HG03280 (cell line): ENCODE measurements at regions not wholly inside any gene's neighbourhood (a gene's known extent, or its start where the extent isn't known, plus 50 kb on each side); places are given as distances from the start of the nearest gene placed in this dataset.
"Not testable (repeated sequence)": the region's sequence is repeated elsewhere in the genome, so short reads cannot be mapped to it uniquely, and the experiment has no call there.

Experiments
- ATAC-seq: cut with Tn5 transposase; IDR thresholded peaks from one replicate; pipeline ENCODE4 v1.9.1; 2021; ENCODE audit warnings: mild to moderate bottlenecking, moderate library complexity; ENCODE audit not compliant: unreplicated experiment

DNA sequence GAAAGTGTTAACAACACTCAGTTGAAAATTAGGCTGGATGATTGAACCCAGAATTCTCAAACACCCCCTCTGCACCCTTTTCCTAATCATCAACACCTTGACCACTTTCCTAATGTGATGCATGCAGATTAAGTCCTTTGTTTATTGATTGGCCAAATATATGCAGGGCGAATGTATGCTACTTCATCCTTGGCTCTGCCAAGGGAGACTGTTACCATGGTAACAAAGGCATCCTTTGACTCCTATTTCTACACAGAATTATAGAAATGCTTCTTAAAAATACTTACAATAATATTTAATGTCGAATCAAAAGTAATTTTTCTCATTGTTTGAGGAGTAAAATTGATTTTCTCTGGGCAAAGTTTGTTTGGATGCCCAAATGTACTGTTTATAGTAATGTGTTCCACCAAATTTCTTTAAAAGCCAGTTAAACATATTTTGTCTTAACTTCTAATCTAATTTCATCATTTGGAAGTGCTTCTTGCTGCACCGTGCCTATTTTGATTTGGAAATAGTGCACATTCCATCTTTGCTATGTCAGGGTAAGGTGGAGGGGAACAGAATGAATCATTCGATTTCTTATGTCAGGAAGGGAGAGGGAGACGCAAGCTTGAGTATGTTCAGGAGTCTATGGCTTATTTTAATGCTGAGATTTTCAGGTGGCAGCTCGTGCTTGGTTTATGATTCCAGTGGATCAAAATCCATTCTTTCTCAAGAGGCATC lies 1384.3 kb upstream of the WWC1 start:
- ATAC-seq: no peak

DNA sequence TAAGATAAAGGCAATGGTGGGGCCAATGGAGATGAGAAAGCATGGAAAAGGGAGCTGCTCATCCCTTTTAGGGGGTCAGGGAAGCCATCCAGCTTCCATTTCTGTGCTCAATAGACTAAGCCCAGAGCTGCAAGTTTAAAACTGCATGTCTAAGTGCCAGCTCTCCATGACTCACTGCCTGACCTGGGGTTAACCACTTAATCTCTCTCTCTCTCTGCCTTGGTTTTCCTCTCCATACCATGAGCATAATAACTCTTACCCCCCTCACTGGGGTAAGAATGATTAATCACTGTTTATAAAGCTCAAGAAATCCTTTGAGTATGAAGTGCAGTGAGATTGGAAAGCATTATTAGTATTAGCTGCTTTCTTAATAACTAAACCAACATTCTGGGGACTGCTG lies 1382.4 kb upstream of the WWC1 start:
- ATAC-seq: no peak

DNA sequence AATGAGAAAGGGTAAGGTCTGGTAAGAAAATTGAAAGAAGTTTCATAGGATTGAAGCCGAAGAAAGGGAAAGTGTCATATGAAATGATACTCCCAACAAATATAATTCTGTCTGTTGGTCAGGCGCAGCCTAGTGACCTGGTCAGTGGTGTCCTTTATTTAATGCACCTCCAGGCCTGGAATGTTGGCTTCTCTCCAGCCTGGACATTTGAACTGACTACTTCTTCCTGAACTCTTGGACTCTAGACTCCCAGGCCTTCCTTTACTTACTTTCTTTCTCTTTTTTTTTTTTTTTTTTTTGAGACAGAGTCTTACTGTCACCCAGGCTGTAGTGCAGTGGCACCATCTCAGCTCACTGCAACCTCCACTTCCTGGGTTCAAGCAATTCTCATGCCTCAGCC lies 1381.5 kb upstream of the WWC1 start:
- no peak for ATAC-seq

DNA sequence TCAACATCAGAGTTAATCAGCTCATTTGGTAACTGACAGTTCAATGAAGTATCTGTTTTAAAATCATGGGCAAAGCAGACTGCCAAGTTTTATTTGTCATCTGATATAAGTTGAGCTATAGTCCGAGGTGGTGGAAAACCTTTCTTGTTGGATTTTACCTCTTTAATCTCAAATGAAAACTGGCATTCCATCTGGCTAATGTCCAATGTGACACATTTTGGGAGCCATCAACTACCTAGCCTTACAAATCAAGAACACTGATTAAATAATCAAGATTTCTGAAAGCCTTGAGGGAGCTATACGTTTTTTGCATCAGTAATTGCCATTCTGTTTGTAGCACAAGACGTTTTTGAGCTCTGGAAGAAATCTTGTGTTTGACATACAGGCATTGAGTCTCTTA lies 1380.5 kb upstream of the WWC1 start:
- ATAC-seq: no peak

DNA sequence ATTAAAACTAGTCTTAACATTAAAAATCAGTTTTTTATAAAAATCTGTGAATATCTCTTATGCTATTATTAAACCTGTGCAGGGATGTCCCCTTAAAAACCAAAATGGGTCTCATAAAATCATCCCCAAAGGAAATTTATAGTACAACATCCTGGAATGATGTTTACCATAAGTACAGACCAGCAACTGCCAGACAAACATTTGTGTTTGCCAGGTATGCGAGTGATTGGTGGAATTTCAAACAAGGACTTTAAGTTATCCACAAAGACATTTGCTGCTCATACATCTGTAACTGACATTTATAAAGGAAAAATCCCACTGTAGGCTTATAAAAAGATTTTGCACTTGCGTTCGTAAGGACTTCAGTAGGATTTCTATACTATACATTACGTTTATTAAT lies 1375.4 kb upstream of the WWC1 start:
- no peak for ATAC-seq

DNA sequence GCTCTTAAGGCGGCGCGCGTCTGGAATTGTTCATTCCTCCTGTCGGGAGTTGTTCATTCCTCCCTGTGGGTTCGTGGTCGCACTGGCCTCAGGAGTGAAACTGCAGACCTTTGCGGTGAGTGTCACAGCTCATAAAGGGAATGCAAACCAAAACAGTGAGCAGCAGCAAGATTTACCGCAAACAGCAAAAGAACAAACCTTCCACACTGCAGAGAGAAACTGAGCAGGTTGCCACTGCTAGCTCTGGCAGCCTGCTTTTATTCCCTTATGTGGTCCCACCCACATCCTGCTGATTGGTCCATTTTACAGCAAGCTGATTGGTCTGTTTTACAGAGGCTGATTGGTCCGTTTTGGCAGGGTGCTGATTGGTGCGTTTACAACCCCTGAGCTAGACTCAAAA lies 1365.3 kb upstream of the WWC1 start:
- ATAC-seq: no peak

DNA sequence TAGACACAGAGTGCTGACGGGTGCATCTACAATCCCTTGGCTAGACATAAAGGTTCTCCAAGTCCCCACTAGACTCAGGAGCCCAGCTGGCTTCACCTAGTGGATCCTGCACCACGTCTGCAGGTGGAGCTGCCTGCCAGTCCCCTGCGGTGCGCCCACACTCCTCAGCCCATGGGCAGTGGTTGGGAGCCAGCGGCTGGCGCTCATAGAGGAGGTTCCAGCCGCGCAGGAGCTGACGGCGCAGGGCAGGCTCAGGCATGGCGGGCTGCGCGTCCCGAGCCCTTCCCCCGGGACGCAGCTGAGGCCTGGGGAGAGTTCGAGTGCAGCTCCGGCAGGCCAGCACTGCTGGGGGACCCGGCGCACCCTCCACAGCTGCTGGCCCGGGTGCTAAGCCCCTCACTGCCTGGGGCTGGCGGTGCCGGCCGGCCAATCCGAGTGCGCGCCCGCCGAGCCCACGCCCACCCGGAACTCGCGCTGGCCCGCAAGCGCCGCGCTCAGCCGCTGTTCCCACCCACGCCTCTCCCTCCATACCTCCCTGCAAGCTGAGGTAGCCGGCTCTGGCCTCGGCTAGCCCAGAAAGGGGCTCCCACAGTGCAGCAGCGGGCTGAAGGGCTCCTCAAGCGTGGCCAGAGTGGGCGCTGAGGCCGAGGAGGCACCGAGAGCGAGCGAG lies 1364.5 kb upstream of the WWC1 start:
- ATAC-seq: not testable (repeated sequence)

DNA sequence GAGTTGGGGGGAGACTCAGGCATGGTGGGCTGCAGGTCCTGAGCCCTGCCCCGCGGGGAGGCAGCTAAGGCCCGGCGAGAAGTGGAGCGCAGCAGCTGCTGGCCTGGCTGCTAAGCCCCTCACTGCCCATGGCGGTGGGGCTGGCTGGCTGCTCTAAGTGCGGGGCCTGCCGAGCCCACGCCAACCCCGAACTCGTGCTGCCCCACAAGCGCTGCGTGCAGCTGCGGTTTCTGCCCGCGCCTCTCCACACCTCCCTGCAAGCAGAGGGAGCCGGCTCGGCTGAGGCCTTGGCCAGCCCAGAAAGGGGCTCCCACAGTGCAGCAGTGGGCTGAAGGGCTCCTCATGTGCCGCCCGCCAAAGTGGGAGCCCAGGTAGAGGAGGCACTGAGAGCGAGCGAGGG lies 1355.1 kb upstream of the WWC1 start:
- ATAC-seq: no peak

DNA sequence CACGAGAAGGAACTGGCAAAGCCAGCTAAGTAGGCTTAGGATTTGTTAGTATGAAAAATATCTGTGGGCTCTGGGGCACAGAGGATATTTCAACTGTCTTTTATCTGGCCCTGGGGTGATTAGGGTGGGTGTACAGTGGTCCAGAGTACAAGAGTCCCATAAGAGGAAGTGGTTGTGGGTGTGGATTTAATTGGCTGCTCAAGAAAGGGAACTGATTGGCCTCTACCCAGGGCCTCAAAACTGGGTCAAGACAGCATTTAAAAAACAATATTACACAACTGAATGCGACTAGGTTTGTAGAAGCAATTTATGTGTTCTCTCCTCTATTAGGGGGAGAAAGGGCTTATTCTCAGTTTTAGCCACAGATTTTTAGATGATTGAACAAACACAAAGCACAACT lies 1353.4 kb upstream of the WWC1 start:
- no peak for ATAC-seq

DNA sequence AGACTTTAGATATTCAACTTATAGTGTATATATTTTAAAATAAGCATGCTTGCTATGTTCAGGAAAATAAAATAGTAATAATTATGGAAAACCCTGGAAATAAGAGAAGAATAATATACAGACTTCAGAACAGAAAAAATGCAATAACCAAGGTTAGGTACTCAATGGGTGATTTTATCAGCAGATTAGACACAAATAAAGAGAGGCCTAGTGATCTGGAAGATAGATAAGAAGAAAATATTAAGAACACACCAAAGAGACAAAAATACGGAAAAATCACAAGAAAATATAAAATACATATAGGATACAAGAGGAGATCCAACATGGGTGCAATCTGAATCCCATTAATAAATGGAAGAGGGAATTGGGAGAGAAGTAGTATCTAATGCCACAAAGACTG lies 1348.5 kb upstream of the WWC1 start:
- no peak for ATAC-seq

DNA sequence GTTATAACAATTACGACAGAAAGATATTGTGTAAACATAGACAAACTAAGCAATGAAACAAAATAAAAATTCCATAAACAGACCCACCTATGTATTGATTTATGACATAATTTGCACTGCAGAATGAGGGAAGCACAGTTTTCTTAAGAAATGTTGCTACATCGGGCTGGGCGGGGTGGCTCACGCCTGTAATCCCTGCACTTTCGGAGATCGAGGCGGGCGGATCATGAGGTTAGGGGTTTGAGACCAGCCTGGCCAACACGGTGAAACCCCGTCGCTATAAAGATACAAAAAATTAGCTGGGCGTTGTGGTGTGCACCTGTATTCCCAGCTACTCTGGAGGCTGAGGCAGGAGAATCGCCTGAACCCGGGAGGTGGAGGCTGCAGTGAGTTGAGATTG lies 1344.4 kb upstream of the WWC1 start:
- ATAC-seq: no peak

DNA sequence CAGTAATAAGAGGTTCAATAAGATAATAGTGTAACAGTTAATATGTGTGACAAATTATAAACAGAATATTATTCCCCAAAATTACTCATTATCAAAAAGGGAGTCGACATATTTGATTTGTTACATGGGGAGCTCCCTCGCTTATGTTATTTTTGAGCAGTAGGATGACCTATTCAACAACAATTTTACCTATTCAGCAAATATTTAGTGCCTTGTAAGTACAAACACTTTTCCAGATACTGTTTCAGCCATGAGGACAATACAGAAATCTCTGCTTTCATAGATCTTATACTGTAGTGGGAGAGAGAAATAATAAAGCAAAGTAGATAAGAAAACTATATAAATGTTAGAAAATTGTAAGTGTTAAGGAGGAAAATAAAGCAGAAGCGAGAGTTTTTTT lies 1342.8 kb upstream of the WWC1 start:
- no peak for ATAC-seq

DNA sequence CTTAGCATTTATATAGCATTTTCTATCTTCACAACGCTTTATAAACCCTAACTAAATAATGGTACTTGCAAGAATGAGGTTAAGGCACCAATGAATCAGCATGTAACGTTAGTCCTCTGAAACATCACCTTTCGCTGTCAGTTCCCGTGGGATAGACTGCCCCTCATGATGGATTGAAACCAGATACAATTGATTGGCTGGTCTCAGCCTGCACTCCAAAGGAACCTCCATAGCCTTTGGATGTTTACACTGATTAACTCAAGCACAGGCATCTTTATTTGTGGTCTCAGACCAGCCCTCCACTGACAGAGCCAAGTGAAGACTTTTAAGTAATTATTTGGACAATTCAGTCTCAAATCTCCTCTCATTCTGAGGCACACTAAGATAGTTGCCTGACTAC lies 1339.4 kb upstream of the WWC1 start:
- ATAC-seq: no peak

DNA sequence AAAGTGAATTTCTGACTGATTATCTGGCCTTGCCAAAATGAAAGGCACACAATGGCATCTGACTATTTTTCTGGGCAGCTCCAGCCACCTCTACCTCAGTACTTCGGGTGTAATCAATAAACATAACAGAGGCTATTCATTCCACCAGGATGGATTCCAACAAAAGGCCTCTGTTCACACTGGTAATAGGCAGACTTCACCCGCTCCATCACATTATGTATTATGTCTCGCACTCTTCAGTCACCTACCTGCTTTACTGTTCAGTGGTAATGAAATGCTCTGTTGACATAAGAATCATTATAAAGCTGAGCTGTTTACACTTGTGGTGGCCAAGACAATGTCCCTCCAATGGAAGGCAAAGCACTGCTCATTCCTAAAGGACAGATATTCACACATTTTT lies 1333.7 kb upstream of the WWC1 start:
- ATAC-seq: no peak

DNA sequence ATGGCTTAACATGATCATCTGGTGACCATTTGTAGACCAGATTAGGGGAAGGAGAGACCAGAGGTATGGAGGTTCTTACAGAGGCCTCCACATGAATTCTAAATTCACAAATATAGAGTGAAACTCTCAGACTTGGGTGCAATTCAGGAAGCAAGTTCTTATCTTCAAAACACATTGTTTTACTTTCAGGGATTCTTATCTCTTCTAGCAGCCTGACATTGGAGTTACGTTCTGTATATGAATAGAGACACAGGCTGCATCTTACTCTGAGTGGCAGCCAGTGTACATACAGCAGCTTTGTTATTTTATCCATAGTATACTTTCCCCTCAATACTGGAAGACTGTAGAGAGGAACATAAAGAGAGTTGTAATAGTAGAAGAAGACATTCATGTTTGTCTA lies 1331.7 kb upstream of the WWC1 start:
- ATAC-seq: no peak

DNA sequence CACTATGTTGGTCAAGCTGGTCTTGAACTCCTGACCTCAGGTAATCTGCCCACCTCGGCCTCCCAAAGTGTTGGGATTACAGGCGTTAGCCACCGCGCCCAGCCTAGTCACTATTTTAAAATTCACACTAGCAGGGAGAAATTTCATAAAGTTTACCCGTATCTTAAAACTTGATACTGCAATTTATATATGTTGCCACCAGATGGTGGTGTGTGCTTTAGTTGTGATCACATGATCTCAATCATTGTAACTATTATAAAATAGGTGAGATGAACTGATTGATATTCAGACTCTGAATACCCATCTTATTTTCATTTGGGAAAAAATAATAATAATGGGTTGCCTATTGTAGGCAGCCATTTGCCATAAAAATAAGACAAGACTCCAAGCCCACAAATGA lies 1330.4 kb upstream of the WWC1 start:
- no peak for ATAC-seq

DNA sequence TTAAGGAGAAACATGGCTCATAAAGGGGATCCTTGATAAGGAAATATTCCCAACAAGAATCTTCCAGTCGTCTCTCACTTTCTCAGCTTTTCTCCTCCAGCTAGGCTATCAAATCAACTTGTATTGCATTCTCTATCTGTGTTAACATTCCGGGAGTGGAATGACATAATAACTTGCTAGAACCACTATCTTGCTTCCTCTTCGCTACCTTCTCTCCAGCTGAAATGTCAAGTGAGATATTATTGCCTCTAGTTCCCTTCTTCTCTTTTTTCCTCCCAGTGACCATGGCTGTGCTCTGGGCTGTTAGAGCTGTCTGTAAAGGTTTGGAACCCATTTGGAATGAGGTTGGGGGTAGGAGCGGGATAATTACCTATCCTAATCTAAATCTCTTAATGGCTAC lies 1329.5 kb upstream of the WWC1 start:
- no peak for ATAC-seq

DNA sequence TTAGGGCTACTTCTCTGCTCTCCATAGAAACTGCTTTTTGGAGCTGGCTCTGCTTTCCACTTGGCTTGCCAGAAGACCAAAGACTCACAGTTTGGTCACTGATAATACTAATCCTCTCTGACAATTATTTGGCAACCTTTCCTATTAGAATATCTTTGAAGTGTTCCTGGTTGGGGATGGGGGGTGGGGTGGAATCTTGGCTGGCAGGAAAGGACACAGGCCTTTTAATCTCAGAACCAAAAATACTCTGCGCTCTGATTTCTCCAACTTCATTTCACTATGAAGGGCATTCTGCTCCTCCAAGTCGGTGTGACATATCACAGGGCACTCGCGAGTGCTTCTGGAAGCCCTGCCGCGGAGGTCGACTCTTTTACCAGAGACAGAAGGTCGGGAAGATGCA lies 1329.0 kb upstream of the WWC1 start:
- no peak for ATAC-seq

DNA sequence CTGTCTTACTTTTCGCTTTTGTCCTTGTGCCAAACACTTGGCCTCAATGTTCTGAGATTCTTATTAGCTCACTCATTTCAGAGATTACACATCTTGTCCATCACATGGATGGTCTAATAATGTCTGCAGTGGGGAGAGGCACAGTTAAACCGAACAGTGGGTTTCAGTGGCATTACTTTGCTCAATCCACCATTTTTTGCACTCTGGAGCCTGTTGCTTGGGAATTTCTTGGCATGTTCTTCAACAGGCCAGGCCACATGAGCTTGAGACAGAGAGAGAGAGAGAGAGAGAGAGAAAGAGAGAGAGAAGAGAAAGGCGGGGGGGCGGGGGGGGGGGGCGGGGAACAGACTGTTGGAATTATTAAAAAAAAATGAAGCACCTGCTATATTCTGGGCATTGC lies 1327.8 kb upstream of the WWC1 start:
- no peak for ATAC-seq

DNA sequence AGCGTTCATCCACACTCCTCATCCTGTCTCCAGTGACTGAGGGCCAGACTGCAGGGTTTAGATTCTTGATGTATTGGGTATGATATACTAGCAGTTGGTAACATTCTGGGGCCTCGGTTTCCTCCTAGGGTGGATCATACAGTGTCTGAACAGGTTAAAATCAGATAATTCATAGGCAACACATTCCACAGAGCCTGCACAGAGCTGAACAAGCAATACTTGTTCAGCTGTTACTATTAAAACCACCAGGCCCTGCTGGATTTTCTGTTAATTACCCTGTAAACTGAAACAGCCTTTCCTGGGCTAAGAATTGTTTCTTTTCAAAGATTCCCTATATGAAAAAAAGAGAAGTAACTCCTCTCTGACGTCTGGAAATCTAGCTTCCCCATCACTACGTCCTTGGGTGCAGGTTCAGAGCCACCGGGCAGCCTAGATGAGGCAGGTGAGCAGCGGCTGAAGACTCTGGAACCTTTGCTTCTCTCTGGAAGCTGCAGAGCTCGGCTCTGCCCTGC lies 1313.5 kb upstream of the WWC1 start:
- no peak for ATAC-seq

DNA sequence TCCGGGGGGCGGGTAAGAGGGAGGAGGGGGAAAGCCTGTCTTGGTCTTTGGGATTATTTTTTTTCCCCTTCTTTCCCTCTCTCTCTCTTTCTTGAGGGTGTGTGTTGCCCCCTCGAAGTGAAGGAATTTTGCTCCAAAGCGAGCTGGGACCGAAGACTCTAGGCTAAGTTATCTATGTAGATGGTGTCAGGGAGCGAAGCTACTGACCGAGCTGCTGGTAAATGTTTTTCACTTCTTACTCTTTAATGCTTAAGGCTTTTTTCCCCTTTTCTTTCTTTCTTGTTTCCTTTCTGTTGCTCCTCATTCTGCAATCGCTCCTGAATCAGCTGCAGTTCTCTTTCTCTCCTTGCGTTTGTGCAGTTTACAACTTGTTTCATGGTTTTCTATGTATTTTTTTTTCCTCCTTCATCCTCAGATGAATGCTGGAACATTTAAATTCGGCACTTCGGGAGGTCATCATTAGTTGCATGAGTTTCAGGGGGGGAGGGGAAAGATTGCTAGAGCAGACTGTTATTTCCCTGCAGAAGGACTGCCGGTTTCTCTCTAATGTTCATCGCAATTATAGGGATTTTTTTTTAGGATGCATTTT lies 1312.0 kb upstream of the WWC1 start:
- no peak for ATAC-seq

DNA sequence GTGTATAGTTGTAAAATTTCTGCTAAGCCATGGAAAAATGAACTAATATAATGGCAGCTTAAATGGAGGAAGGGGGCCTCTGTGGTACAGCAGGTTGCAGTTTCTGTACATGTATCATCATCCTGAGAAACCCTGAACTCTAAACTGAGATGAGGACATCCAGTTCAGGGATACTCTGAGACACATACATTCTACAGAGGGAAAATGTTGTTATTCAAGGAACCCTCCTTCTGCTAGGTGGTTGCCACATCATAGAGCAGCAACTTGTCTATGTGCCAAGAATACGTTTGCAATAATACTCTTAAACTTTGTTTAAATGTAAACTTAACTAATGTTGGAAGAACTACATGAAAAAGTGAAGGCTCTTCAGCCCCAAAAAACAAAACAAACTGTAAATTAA lies 1310.8 kb upstream of the WWC1 start:
- ATAC-seq: no peak
